ENCODE measurements at regions not wholly inside any gene's neighbourhood (a gene's known extent, or its start where the extent isn't known, plus 50 kb on each side); places are given as distances from the start of the nearest gene placed in this dataset.

- Mint-ChIP-seq H3K27me3 (ENCODE audit: unreplicated experiment) (no peaks in the 10 kb centered on the region), H3K36me3 (ENCODE audit: low read depth, unreplicated experiment) (no peaks in the 10 kb centered on the region), H3K9me3 (ENCODE audit: unreplicated experiment) (no peaks in the 10 kb centered on the region), H3K4me1 (ENCODE audit: unreplicated experiment) (no peaks in the 10 kb centered on the region), H3K27ac (ENCODE audit: unreplicated experiment) (no peak overlapping the region), H3K4me3 (ENCODE audit: unreplicated experiment) (no peak overlapping the region)
- TF ChIP-seq CTCF (IDR thresholded peaks at IDR 0.05; ENCODE audit: unreplicated experiment): no peak
- no peak for DNase-seq (ENCODE audit: low spot score)
These were observed 670.0 kb upstream of the KIRREL3 start for GRCh38 chr11:127670374-127671119.

- no peaks in the 10 kb centered on the region for H3K9me3 Mint-ChIP-seq (ENCODE audit: unreplicated experiment)
- H3K4me1 Mint-ChIP-seq (ENCODE audit: unreplicated experiment): no peaks in the 10 kb centered on the region
- H3K27ac Mint-ChIP-seq (ENCODE audit: unreplicated experiment): no peak overlapping the region
- H3K27me3 Mint-ChIP-seq (ENCODE audit: unreplicated experiment): peaks cover 2% of the 10 kb centered on the region
- H3K4me3 Mint-ChIP-seq (ENCODE audit: unreplicated experiment): no peak overlapping the region
- TF ChIP-seq CTCF (IDR thresholded peaks at IDR 0.05; ENCODE audit: unreplicated experiment): no peak
- DNase-seq (ENCODE audit: low spot score): no peak
- no peaks in the 10 kb centered on the region for H3K36me3 Mint-ChIP-seq (ENCODE audit: low read depth, unreplicated experiment)
These were observed 655.7 kb upstream of the KIRREL3 start for GRCh38 chr11:127656116-127656836.

- Mint-ChIP-seq H3K27me3 (ENCODE audit: unreplicated experiment) (no peaks in the 10 kb centered on the region), H3K9me3 (ENCODE audit: unreplicated experiment) (no peaks in the 10 kb centered on the region), H3K27ac (ENCODE audit: unreplicated experiment) (no peak overlapping the region), H3K4me1 (ENCODE audit: unreplicated experiment) (peaks cover 3% of the 10 kb centered on the region), H3K36me3 (ENCODE audit: low read depth, unreplicated experiment) (no peaks in the 10 kb centered on the region), H3K4me3 (ENCODE audit: unreplicated experiment) (no peak overlapping the region)
- TF ChIP-seq CTCF (IDR thresholded peaks at IDR 0.05; ENCODE audit: unreplicated experiment): no peak
- DNase-seq (ENCODE audit: low spot score): no peak
These were observed 652.5 kb upstream of the KIRREL3 start for GRCh38 chr11:127653076-127653475.

GRCh38 chr11:127651888-127652221 is 651.3 kb upstream of the KIRREL3 start:
- Mint-ChIP-seq H3K9me3 (ENCODE audit: unreplicated experiment) (no peaks in the 10 kb centered on the region), H3K4me1 (ENCODE audit: unreplicated experiment) (peaks cover 3% of the 10 kb centered on the region), H3K36me3 (ENCODE audit: low read depth, unreplicated experiment) (no peaks in the 10 kb centered on the region), H3K27ac (ENCODE audit: unreplicated experiment) (no peak overlapping the region), H3K4me3 (ENCODE audit: unreplicated experiment) (no peak overlapping the region), H3K27me3 (ENCODE audit: unreplicated experiment) (no peaks in the 10 kb centered on the region)
- TF ChIP-seq CTCF (IDR thresholded peaks at IDR 0.05; ENCODE audit: unreplicated experiment): no peak
- DNase-seq (ENCODE audit: low spot score): no peak
